ENCODE measurements at regions not wholly inside any gene's neighbourhood (a gene's known extent, or its start where the extent isn't known, plus 50 kb on each side); places are given as distances from the start of the nearest gene placed in this dataset.

GRCh38 chr18:24593401-24593800 is 133.0 kb downstream of the HRH4 start:
- TF ChIP-seq CTCF (IDR thresholded peaks at IDR 0.05): no peak
- DNase-seq (ENCODE audit: low spot score): no peak
- peaks cover 15% of the 10 kb centered on the region for H3K27me3 Mint-ChIP-seq (ENCODE audit: low read depth)
- no peak overlapping the region for H3K27ac Mint-ChIP-seq (ENCODE audit: unreplicated experiment)
- H3K4me1 Mint-ChIP-seq (ENCODE audit: low read depth): no peaks in the 10 kb centered on the region
- H3K9me3 Mint-ChIP-seq (ENCODE audit: low read depth): peaks cover 3% of the 10 kb centered on the region
- H3K4me3 Mint-ChIP-seq (ENCODE audit: unreplicated experiment): no peak overlapping the region
- no peaks in the 10 kb centered on the region for H3K36me3 Mint-ChIP-seq (ENCODE audit: low read depth)

GRCh38 chr18:24593886-24594285 is 133.4 kb downstream of the HRH4 start:
- no peak for DNase-seq (ENCODE audit: low spot score)
- H3K4me3 Mint-ChIP-seq (ENCODE audit: unreplicated experiment): no peak overlapping the region
- H3K4me1 Mint-ChIP-seq (ENCODE audit: low read depth): no peaks in the 10 kb centered on the region
- peaks cover 3% of the 10 kb centered on the region for H3K9me3 Mint-ChIP-seq (ENCODE audit: low read depth)
- TF ChIP-seq CTCF (IDR thresholded peaks at IDR 0.05): no peak
- H3K27ac Mint-ChIP-seq (ENCODE audit: unreplicated experiment): no peak overlapping the region
- peaks cover 20% of the 10 kb centered on the region for H3K27me3 Mint-ChIP-seq (ENCODE audit: low read depth)
- H3K36me3 Mint-ChIP-seq (ENCODE audit: low read depth): no peaks in the 10 kb centered on the region

- Mint-ChIP-seq H3K27me3 (ENCODE audit: low read depth) (peaks cover 27% of the 10 kb centered on the region), H3K4me1 (ENCODE audit: low read depth) (no peaks in the 10 kb centered on the region), H3K36me3 (ENCODE audit: low read depth) (no peaks in the 10 kb centered on the region), H3K27ac (ENCODE audit: unreplicated experiment) (no peak overlapping the region), H3K4me3 (ENCODE audit: unreplicated experiment) (no peak overlapping the region), H3K9me3 (ENCODE audit: low read depth) (peaks cover 3% of the 10 kb centered on the region)
- DNase-seq (ENCODE audit: low spot score): no peak
- no peak for TF ChIP-seq CTCF (IDR thresholded peaks at IDR 0.05)
Observed at GRCh38 chr18:24595561-24596031, 135.2 kb downstream of the HRH4 start.

GRCh38 chr18:24600076-24600654 is 139.7 kb downstream of the HRH4 start:
- TF ChIP-seq CTCF (IDR thresholded peaks at IDR 0.05): peak; percentile 94
- Mint-ChIP-seq H3K4me1 (ENCODE audit: low read depth) (no peaks in the 10 kb centered on the region), H3K4me3 (ENCODE audit: unreplicated experiment) (no peak overlapping the region), H3K27me3 (ENCODE audit: low read depth) (peaks cover 23% of the 10 kb centered on the region), H3K36me3 (ENCODE audit: low read depth) (no peaks in the 10 kb centered on the region), H3K27ac (ENCODE audit: unreplicated experiment) (no peak overlapping the region), H3K9me3 (ENCODE audit: low read depth) (no peaks in the 10 kb centered on the region)
- DNase-seq (ENCODE audit: low spot score): no peak

GRCh38 chr18:24601585-24601984 is 141.1 kb downstream of the HRH4 start:
- no peak for DNase-seq (ENCODE audit: low spot score)
- Mint-ChIP-seq H3K4me1 (ENCODE audit: low read depth) (no peaks in the 10 kb centered on the region), H3K9me3 (ENCODE audit: low read depth) (no peaks in the 10 kb centered on the region), H3K27ac (ENCODE audit: unreplicated experiment) (no peak overlapping the region), H3K4me3 (ENCODE audit: unreplicated experiment) (no peak overlapping the region), H3K36me3 (ENCODE audit: low read depth) (no peaks in the 10 kb centered on the region), H3K27me3 (ENCODE audit: low read depth) (peaks cover 21% of the 10 kb centered on the region)
- no peak for TF ChIP-seq CTCF (IDR thresholded peaks at IDR 0.05)

Data from chondrocyte (in vitro differentiated cells).